Mesenchymal stem cell (in vitro differentiated cells and primary cell): ENCODE measurements at regions not wholly inside any gene's neighbourhood (a gene's known extent, or its start where the extent isn't known, plus 50 kb on each side); places are given as distances from the start of the nearest gene placed in this dataset.

Experiments
- DNase-seq: peaks from one replicate; pipeline ENCODE4 v3.0.0-alpha.2; 2013
- H2AFZ ChIP-seq: one replicate; pipeline ENCODE4 v1.6.1; 2013; ENCODE audit warnings: low read depth, mild to moderate bottlenecking, control low read depth, inconsistent platforms, low read length, moderate library complexity
- H2AK5ac ChIP-seq: 2 replicates; pipeline ENCODE4 v1.6.1; 2013; ENCODE audit warnings: low read length, moderate library complexity, mild to moderate bottlenecking, inconsistent platforms; ENCODE audit not compliant: severe bottlenecking
- H2BK120ac ChIP-seq: one replicate; pipeline ENCODE4 v1.6.1; 2013; ENCODE audit warnings: low read depth, mild to moderate bottlenecking, inconsistent platforms, low read length, moderate library complexity
- H2BK12ac ChIP-seq, 2 experiments: one replicate each; pipeline ENCODE4 v1.6.1; 2013; ENCODE audit warnings: inconsistent platforms in 2 of 2, low read length in 2 of 2, mild to moderate bottlenecking in 2 of 2, moderate library complexity in 2 of 2, control low read depth in 1 of 2
- H2BK15ac ChIP-seq: one replicate; pipeline ENCODE4 v1.6.1; 2013; ENCODE audit warnings: mild to moderate bottlenecking, low read depth, inconsistent platforms; ENCODE audit not compliant: poor library complexity, severe bottlenecking
- H2BK5ac ChIP-seq: 2 replicates; pipeline ENCODE4 v1.6.1; 2013; ENCODE audit warnings: low read depth, mild to moderate bottlenecking, low read length, control low read depth, inconsistent platforms; ENCODE audit not compliant: poor library complexity, severe bottlenecking
- H3K14ac ChIP-seq, 2 experiments: one replicate each; pipeline ENCODE4 v1.6.1; 2013; ENCODE audit warnings: inconsistent platforms in 2 of 2, low read length in 2 of 2, control low read depth in 1 of 2, mild to moderate bottlenecking in 1 of 2, moderate library complexity in 1 of 2
- H3K18ac ChIP-seq, 2 experiments: one replicate each; pipeline ENCODE4 v1.6.1; 2013; ENCODE audit warnings: inconsistent platforms in 2 of 2, low read length in 2 of 2, control low read depth in 1 of 2, low read depth in 1 of 2, mild to moderate bottlenecking in 1 of 2
- H3K23ac ChIP-seq, 2 experiments: one replicate each; pipeline ENCODE4 v1.6.1; 2013; ENCODE audit warnings: inconsistent platforms in 2 of 2, low read length in 2 of 2, mild to moderate bottlenecking in 2 of 2, moderate library complexity in 2 of 2, control low read depth in 1 of 2
- H3K27ac ChIP-seq: 2 replicates; pipeline ENCODE4 v1.5.1; 2013; ENCODE audit warnings: mild to moderate bottlenecking, moderate library complexity, low read length, control low read depth, inconsistent platforms; ENCODE audit not compliant: poor library complexity, severe bottlenecking
- H3K27me3 ChIP-seq, 2 experiments: 2 replicates each; pipeline versions ENCODE4 v1.6.1 to v1.7.0; 2013; ENCODE audit warnings: low read length in 2 of 2, mild to moderate bottlenecking in 2 of 2, moderate library complexity in 2 of 2, control low read depth in 1 of 2, inconsistent platforms in 1 of 2; ENCODE audit not compliant: control insufficient read depth in 1 of 2, insufficient read depth in 1 of 2
- H3K36me3 ChIP-seq, 2 experiments: 2 replicates each; pipeline versions ENCODE4 v1.6.1 to v1.7.0; 2013; ENCODE audit warnings: low read length in 2 of 2, control low read depth in 1 of 2, inconsistent platforms in 1 of 2, low read depth in 1 of 2, mild to moderate bottlenecking in 1 of 2; ENCODE audit not compliant: insufficient read depth in 2 of 2, control insufficient read depth in 1 of 2
- H3K4ac ChIP-seq, 2 experiments: one replicate each; pipeline ENCODE4 v1.6.1; 2013; ENCODE audit warnings: inconsistent platforms in 2 of 2, low read length in 2 of 2, mild to moderate bottlenecking in 2 of 2, moderate library complexity in 2 of 2, control low read depth in 1 of 2, low read depth in 1 of 2
- H3K4me1 ChIP-seq: 2 replicates; pipeline ENCODE4 v1.6.1; 2013; ENCODE audit warnings: low read depth, low read length, control low read depth; ENCODE audit not compliant: control insufficient read depth, insufficient read depth
- H3K4me2 ChIP-seq: 2 replicates; pipeline ENCODE4 v1.6.1; 2013; ENCODE audit warnings: low read length, mild to moderate bottlenecking, inconsistent platforms; ENCODE audit not compliant: poor library complexity, severe bottlenecking
- H3K4me3 ChIP-seq, 2 experiments: 2 replicates each; pipeline versions ENCODE4 v1.5.1 to v1.7.0; 2013; ENCODE audit warnings: low read length in 2 of 2, mild to moderate bottlenecking in 2 of 2, control low read depth in 1 of 2, low read depth in 1 of 2; ENCODE audit not compliant: insufficient read depth in 1 of 2
- H3K79me1 ChIP-seq: replicated peaks from 2 replicates; pipeline ENCODE4 v1.6.1; 2013; ENCODE audit warnings: mild to moderate bottlenecking, control low read depth, low read length, inconsistent platforms; ENCODE audit not compliant: poor library complexity, severe bottlenecking
- H3K9ac ChIP-seq: 2 replicates; pipeline ENCODE4 v1.7.0; 2013; ENCODE audit warnings: mild to moderate bottlenecking, low read length, moderate library complexity
- H3K9me3 ChIP-seq: 2 replicates; pipeline ENCODE4 v1.7.0; 2013; ENCODE audit warnings: mild to moderate bottlenecking, low read length; ENCODE audit not compliant: control insufficient read depth
- H4K8ac ChIP-seq: one replicate; pipeline ENCODE4 v1.6.1; 2013; ENCODE audit warnings: inconsistent platforms, mild to moderate bottlenecking, low read length, moderate library complexity
- H4K91ac ChIP-seq: one replicate; pipeline ENCODE4 v1.6.1; 2013; ENCODE audit warnings: mild to moderate bottlenecking, low read length, inconsistent platforms
- WGBS: methylation state at CpG from one replicate; pipeline ENCODE4 v1.1.7; 2013; ENCODE audit warnings: mixed read lengths; 5-methylcytosine and 5-hydroxymethylcytosine counted together

DNA sequence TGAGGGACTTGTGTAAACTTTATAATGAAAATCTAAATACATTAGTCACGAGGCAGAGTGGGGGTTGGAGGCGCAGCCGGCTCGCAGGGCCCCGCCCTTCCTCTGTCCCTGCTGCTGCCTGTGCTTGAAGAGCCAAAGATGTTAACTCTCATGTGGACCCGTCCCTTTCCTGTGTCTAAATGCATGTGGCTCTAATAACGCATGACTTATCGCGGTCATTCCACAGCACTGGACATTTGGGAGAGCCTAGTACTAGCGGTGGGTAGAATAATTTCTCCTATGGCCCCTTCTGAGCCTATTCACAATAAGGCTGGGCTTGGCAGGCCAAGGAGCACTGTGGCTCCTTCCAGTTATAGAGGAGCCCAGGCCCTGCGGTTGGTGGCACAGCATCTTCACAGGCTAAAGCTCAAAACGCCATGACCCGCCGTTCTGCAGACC, 82.3 kb upstream of the SIMC1 start:
- no peak overlapping the region for H3K27ac ChIP-seq
- no peak overlapping the region for H2BK120ac ChIP-seq
- H3K36me3 ChIP-seq, result no peaks in the 10 kb centered on the region
- no peak overlapping the region for H3K14ac ChIP-seq
- H2BK15ac ChIP-seq, result no peak overlapping the region
- WGBS, result 77% methylated on average over 14 of the region's 14 CpGs
- H3K4me3 ChIP-seq, result no peak overlapping the region
- no peak overlapping the region for H3K4ac ChIP-seq
- no peak for DNase-seq
- H2AK5ac ChIP-seq, result no peak overlapping the region
- H4K91ac ChIP-seq, result no peak overlapping the region
- H2AFZ ChIP-seq, result no peak overlapping the region
- no peak overlapping the region for H2BK12ac ChIP-seq
- H3K23ac ChIP-seq, result no peak overlapping the region
- no peak overlapping the region for H3K18ac ChIP-seq
- no peaks in the 10 kb centered on the region for H3K79me1 ChIP-seq
- H3K9ac ChIP-seq, result no peak overlapping the region
- H3K4me1 ChIP-seq, result peaks cover 8% of the 10 kb centered on the region
- no peaks in the 10 kb centered on the region for H3K9me3 ChIP-seq
- no peak overlapping the region for H3K4me2 ChIP-seq
- H3K27me3 ChIP-seq, result peaks cover 0 to 8% of the 10 kb centered on the region in 2 experiments
- H2BK5ac ChIP-seq, result no peak overlapping the region
- H4K8ac ChIP-seq, result no peak overlapping the region

- no peak overlapping the region for H3K23ac ChIP-seq
- WGBS, result 44% methylated on average over 2 of the region's 3 CpGs
Observed at GRCh38 chr5:176157656-176158055, 80.6 kb upstream of the SIMC1 start.

DNA sequence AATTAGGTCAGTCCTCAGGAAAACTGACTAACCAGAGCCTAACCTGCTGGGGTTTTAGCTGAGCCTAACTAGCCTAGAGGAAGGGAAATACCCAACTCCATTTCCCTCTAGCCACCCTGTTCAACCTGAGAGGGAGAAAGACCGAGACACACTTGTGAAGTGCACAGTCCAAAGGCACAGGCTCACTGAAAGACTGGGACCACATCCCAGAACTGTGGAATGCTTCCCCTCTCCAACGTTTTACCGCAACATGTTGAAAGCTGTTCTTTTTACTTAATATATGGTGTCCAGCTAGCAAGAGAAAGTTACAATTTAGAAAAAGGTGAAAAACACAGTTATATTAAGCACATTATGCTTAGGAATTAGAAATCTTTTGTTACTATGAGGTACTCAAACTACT, 76.8 kb upstream of the SIMC1 start:
- H3K14ac ChIP-seq, result no peak overlapping the region
- no peaks in the 10 kb centered on the region for H3K79me1 ChIP-seq
- no peaks in the 10 kb centered on the region for H3K36me3 ChIP-seq
- no peak overlapping the region for H2AK5ac ChIP-seq
- H3K18ac ChIP-seq, result no peak overlapping the region
- H3K27ac ChIP-seq, result no peak overlapping the region
- no peaks in the 10 kb centered on the region for H3K9me3 ChIP-seq
- H2BK15ac ChIP-seq, result no peak overlapping the region
- no peak overlapping the region for H2BK12ac ChIP-seq
- H2BK5ac ChIP-seq, result no peak overlapping the region
- WGBS, result 80% methylated on average over 1 of the region's 3 CpGs
- no peak overlapping the region for H3K23ac ChIP-seq
- H4K91ac ChIP-seq, result no peak overlapping the region
- peaks cover 1% of the 10 kb centered on the region for H3K4me1 ChIP-seq
- no peak overlapping the region for H2BK120ac ChIP-seq
- H3K4ac ChIP-seq, result no peak overlapping the region
- H4K8ac ChIP-seq, result no peak overlapping the region
- no peak overlapping the region for H2AFZ ChIP-seq
- no peak for DNase-seq
- H3K4me2 ChIP-seq, result no peak overlapping the region
- H3K9ac ChIP-seq, result no peak overlapping the region
- H3K27me3 ChIP-seq, result peaks cover 0 to 3% of the 10 kb centered on the region in 2 experiments
- no peak overlapping the region for H3K4me3 ChIP-seq

More at GRCh38 chr5:176157656-176158055, 80.6 kb upstream of the SIMC1 start:
- Histone ChIP-seq H3K27me3 (peaks cover 0 to 7% of the 10 kb centered on the region in 2 experiments), H4K8ac (no peak overlapping the region), H3K27ac (no peak overlapping the region), H3K9me3 (no peaks in the 10 kb centered on the region), H3K79me1 (no peaks in the 10 kb centered on the region), H2BK12ac (no peak overlapping the region), H3K4me3 (peak overlapping the region in 1 of 2 experiments; percentile 14), H2AFZ (no peak overlapping the region), H2BK120ac (no peak overlapping the region), H2AK5ac (no peak overlapping the region), H3K18ac (no peak overlapping the region), H3K4me1 (no peaks in the 10 kb centered on the region), H4K91ac (no peak overlapping the region), H3K14ac (no peak overlapping the region), H2BK5ac (no peak overlapping the region), H3K4ac (no peak overlapping the region), H2BK15ac (no peak overlapping the region), H3K9ac (peak overlapping the region; percentile 37), H3K4me2 (no peak overlapping the region), H3K36me3 (no peaks in the 10 kb centered on the region)
- no peak for DNase-seq

GRCh38 chr5:176162198-176162597, 76.0 kb upstream of the SIMC1 start:
- Histone ChIP-seq H2AFZ (no peak overlapping the region), H3K23ac (no peak overlapping the region), H3K4ac (no peak overlapping the region), H4K8ac (no peak overlapping the region), H2BK120ac (no peak overlapping the region), H3K18ac (no peak overlapping the region), H3K9ac (no peak overlapping the region), H3K9me3 (no peaks in the 10 kb centered on the region), H3K27ac (no peak overlapping the region), H3K4me2 (no peak overlapping the region), H2AK5ac (no peak overlapping the region), H4K91ac (no peak overlapping the region), H3K79me1 (no peaks in the 10 kb centered on the region), H3K14ac (no peak overlapping the region), H3K27me3 (peaks cover 0 to 3% of the 10 kb centered on the region in 2 experiments), H2BK15ac (no peak overlapping the region), H2BK12ac (no peak overlapping the region), H3K4me3 (no peak overlapping the region), H2BK5ac (no peak overlapping the region), H3K36me3 (no peaks in the 10 kb centered on the region), H3K4me1 (peaks cover 1% of the 10 kb centered on the region)
- 79% methylated on average over 3 of the region's 3 CpGs for WGBS
- DNase-seq, result no peak
